Karpas-422 (cell line): ENCODE measurements at regions not wholly inside any gene's neighbourhood (a gene's known extent, or its start where the extent isn't known, plus 50 kb on each side); places are given as distances from the start of the nearest gene placed in this dataset.

Experiments used
- DNase-seq: peaks from one replicate; pipeline ENCODE4 v3.0.0-alpha.2; 2015
- H2AFZ ChIP-seq: fragments of 200-600 bp; sonication (generic); 2 replicates; pipeline ENCODE4 v1.6.1; 2014; ENCODE audit warnings: antibody characterized with exemption, low read length, mixed read lengths
- H3K27ac ChIP-seq: fragments of 200-600 bp; sonication (generic); 2 replicates; pipeline ENCODE4 v1.5.1; 2014; ENCODE audit warnings: mild to moderate bottlenecking, low read length, moderate library complexity
- H3K27me3 ChIP-seq: fragments of 200-600 bp; sonication (generic); 2 replicates; pipeline ENCODE4 v1.6.1; 2014; ENCODE audit warnings: low read length, mixed read lengths
- H3K36me3 ChIP-seq: fragments of 200-600 bp; sonication (generic); 2 replicates; pipeline ENCODE4 v1.6.1; 2014; ENCODE audit warnings: low read length, mixed read lengths; ENCODE audit not compliant: insufficient read depth
- H3K4me1 ChIP-seq: fragments of 200-600 bp; sonication (generic); 2 replicates; pipeline ENCODE4 v1.6.1; 2014; ENCODE audit warnings: mild to moderate bottlenecking, low read length, mixed read lengths
- H3K4me2 ChIP-seq: fragments of 200-600 bp; sonication (generic); 2 replicates; pipeline ENCODE4 v1.6.1; 2014; ENCODE audit warnings: low read length, low read depth, mild to moderate bottlenecking; ENCODE audit not compliant: poor library complexity, severe bottlenecking
- H3K4me3 ChIP-seq: fragments of 200-600 bp; sonication (generic); 2 replicates; pipeline ENCODE4 v1.5.1; 2014; ENCODE audit warnings: mild to moderate bottlenecking, antibody characterized with exemption, low read length, mixed read lengths
- H3K79me2 ChIP-seq: fragments of 200-600 bp; sonication (generic); 2 replicates; pipeline ENCODE4 v1.6.1; 2014; ENCODE audit warnings: mild to moderate bottlenecking, low read length, mixed read lengths
- H3K9ac ChIP-seq: fragments of 200-600 bp; sonication (generic); 2 replicates; pipeline ENCODE4 v1.6.0; 2014; ENCODE audit warnings: low read length
- H3K9me2 ChIP-seq: fragments of 200-600 bp; sonication (generic), shearing (Covaris generic); replicated peaks from 2 replicates; pipeline ENCODE4 v1.6.0; 2014; ENCODE audit warnings: mild to moderate bottlenecking, low read length, moderate library complexity; ENCODE audit not compliant: insufficient read depth
- H3K9me3 ChIP-seq: fragments of 300-700, 200-600 bp; sonication (generic); 2 replicates; pipeline ENCODE4 v1.6.1; 2014; ENCODE audit warnings: low read length, mixed read lengths
- H4K20me1 ChIP-seq: fragments of 200-600 bp; sonication (generic); 2 replicates; pipeline ENCODE4 v1.6.1; 2014; ENCODE audit warnings: mild to moderate bottlenecking, antibody characterized with exemption, low read length, low read depth; ENCODE audit not compliant: insufficient read depth

DNA sequence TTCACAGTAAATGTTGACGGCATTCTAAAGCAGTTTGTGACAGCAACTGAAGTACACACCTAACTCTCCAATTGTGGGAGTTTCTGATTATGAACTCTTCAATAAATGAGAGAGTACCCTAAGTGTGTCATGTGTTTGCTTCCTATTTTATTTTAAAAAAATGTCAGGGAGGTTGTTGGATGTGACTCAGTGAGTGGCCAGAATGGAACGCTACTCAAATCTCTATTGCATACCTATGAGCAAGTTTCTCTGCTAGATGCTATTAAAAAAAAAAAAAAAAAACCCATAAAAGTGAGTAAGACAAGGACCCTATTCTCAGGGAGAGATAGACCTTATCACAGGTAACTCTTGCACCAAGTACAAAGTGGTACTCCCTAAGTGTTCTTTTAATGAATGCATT, 256.6 kb downstream of the BTG1 start:
- no peak for DNase-seq
- Histone ChIP-seq H3K9me3 (no peaks in the 10 kb centered on the region), H4K20me1 (no peaks in the 10 kb centered on the region), H3K27ac (no peak overlapping the region), H3K4me1 (no peaks in the 10 kb centered on the region), H2AFZ (no peak overlapping the region), H3K79me2 (no peaks in the 10 kb centered on the region), H3K27me3 (no peaks in the 10 kb centered on the region), H3K4me2 (no peak overlapping the region), H3K4me3 (no peak overlapping the region), H3K9ac (no peak overlapping the region), H3K9me2 (no peaks in the 10 kb centered on the region), H3K36me3 (no peaks in the 10 kb centered on the region)

DNA sequence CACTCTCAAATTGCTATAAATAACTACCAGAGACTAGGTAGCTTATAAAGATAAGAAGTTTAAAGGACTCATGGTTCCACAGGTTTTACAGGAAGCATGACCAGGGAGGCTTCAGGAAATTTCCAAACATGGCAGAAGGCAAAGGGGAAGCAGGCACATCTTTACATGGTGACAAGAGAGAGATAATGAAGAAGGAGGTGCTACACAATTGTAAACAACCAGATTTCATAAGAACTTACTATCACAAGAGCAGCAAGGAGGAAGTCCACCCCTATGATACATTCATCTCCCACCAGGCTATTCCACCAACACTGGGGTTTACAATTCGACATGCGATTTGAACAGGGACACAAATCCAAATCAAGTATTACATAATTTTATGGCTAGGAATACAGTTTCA, 257.7 kb downstream of the BTG1 start:
- Histone ChIP-seq H4K20me1 (no peaks in the 10 kb centered on the region), H2AFZ (no peak overlapping the region), H3K27ac (no peak overlapping the region)

DNA sequence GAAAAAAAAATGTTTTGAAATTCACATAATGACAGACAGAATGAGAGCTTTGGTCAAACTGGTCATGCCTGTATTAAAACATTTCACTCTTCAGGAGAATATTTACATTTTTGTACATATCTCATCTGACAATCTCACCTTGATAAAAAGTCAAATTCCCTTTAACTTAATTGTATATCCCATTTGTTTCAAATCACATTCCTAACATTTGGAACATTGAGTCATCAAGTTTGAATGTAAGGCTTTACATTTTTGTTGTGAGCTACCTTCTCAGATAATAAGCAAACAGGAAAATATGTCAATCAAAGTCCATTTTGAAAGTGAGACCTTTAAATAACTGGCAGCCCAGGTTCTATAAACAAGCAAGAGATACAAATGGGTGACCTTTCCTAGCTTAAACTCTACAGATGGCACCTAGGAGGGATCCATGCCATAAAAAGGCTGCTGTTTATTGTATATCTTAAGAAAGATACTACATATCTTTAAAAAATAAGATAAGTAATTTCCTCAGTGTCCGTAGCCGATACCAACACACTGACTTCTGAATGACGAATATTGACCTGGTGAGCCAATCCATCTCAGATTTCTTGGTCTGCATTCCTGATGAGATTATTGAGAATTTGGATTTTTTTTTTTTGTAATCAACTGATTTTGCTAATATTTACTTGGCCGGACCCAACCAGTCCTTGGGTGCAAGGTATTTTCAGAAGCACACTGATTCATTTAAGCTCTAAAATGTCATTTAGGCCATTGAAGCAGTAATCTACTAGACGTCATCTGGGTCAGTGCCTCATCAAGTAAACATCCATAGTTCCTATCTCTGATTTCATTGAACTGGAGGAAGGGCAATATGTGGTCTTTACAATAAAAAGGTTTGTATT, 259.6 kb downstream of the BTG1 start:
- H3K9me2 ChIP-seq = no peaks in the 10 kb centered on the region

More for the DNA sequence above, 257.7 kb downstream of the BTG1 start:
- H3K4me3 ChIP-seq = no peak overlapping the region
- no peak overlapping the region for H3K9ac ChIP-seq
- H3K27me3 ChIP-seq = no peaks in the 10 kb centered on the region
- no peak for DNase-seq
- no peaks in the 10 kb centered on the region for H3K4me1 ChIP-seq
- H3K79me2 ChIP-seq = no peaks in the 10 kb centered on the region
- H3K36me3 ChIP-seq = no peaks in the 10 kb centered on the region
- H3K9me2 ChIP-seq = no peaks in the 10 kb centered on the region
- no peak overlapping the region for H3K4me2 ChIP-seq
- no peaks in the 10 kb centered on the region for H3K9me3 ChIP-seq

DNA sequence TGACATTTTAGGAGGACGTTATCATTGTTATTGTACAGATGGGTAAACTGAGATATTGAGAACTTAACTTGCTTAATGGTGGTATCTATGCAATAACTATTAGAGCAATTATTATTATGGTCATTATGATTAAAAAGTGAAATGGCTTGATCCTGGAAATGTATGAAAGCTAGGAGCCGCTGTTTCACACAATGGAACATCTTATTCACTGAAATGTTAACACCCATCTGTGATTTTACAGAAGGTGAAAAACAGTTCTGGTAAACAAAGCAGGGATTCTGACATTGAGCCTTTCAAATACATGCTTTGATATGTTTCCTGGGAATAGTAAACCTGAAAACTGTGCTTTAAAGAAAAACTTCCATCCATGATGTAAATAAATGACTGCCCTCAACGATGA, 261.4 kb downstream of the BTG1 start:
- H3K9me2 ChIP-seq = no peaks in the 10 kb centered on the region
- no peaks in the 10 kb centered on the region for H3K36me3 ChIP-seq
- no peaks in the 10 kb centered on the region for H3K9me3 ChIP-seq
- no peaks in the 10 kb centered on the region for H3K79me2 ChIP-seq
- H3K27me3 ChIP-seq = no peaks in the 10 kb centered on the region
- H3K4me2 ChIP-seq = no peak overlapping the region
- H4K20me1 ChIP-seq = no peaks in the 10 kb centered on the region
- H2AFZ ChIP-seq = no peak overlapping the region
- DNase-seq = no peak
- no peak overlapping the region for H3K27ac ChIP-seq
- no peaks in the 10 kb centered on the region for H3K4me1 ChIP-seq
- H3K9ac ChIP-seq = no peak overlapping the region
- H3K4me3 ChIP-seq = no peak overlapping the region

More for the DNA sequence above, 259.6 kb downstream of the BTG1 start:
- Histone ChIP-seq H3K4me1 (no peaks in the 10 kb centered on the region), H3K79me2 (no peaks in the 10 kb centered on the region), H3K9me3 (no peaks in the 10 kb centered on the region), H3K27ac (no peak overlapping the region), H3K4me3 (no peak overlapping the region), H3K36me3 (no peaks in the 10 kb centered on the region), H3K4me2 (no peak overlapping the region), H2AFZ (no peak overlapping the region), H3K27me3 (no peaks in the 10 kb centered on the region), H4K20me1 (no peaks in the 10 kb centered on the region), H3K9ac (no peak overlapping the region)
- no peak for DNase-seq

DNA sequence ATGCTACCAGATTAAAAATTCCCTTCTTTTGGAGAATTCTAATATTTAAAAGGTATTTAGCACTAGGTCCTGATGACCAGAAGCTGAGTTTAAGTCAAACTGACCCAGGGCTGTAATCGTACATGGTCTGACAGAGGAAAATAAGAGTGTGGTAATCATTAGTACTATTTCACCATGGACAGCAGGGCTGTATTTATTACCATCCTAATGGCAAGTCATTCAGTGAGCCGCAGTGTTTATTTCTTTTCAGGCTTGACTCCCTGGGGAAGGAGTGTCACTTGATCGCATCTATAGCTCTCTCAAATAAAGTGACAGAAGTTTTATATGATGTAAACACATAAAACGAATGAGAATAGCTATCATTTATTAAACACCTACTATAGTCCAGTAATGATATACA, 261.8 kb downstream of the BTG1 start:
- no peak for DNase-seq
- Histone ChIP-seq H3K4me3 (no peak overlapping the region), H3K9ac (no peak overlapping the region), H3K9me3 (no peaks in the 10 kb centered on the region), H3K27ac (no peak overlapping the region), H3K36me3 (no peaks in the 10 kb centered on the region), H3K4me1 (no peaks in the 10 kb centered on the region), H4K20me1 (no peaks in the 10 kb centered on the region), H3K79me2 (no peaks in the 10 kb centered on the region), H2AFZ (no peak overlapping the region), H3K27me3 (no peaks in the 10 kb centered on the region), H3K4me2 (no peak overlapping the region), H3K9me2 (no peaks in the 10 kb centered on the region)

DNA sequence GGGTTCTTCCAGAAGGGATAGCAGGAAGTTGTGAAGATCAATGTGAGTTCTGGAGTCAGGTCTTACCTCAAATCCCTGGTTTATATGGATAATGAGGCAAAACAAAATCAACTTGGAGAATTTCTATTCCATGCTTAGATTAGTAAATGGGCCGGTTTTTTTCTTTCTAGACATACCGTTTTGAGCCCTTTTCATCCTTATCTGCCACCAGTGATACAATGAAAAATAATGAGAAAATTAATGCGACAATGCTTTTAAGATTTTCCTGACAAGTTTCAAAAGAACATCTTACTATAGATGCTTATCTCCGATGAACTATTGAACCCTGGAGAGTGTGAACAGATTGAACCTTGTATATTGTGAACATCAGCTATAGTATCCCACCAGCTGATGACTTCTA, 262.7 kb downstream of the BTG1 start:
- H3K9me2 ChIP-seq = no peaks in the 10 kb centered on the region
- H3K27ac ChIP-seq = no peak overlapping the region
- no peaks in the 10 kb centered on the region for H3K4me1 ChIP-seq
- no peaks in the 10 kb centered on the region for H3K9me3 ChIP-seq
- no peaks in the 10 kb centered on the region for H3K36me3 ChIP-seq
- H3K9ac ChIP-seq = no peak overlapping the region
- no peak for DNase-seq
- H3K79me2 ChIP-seq = no peaks in the 10 kb centered on the region
- no peaks in the 10 kb centered on the region for H4K20me1 ChIP-seq
- no peak overlapping the region for H3K4me2 ChIP-seq
- no peak overlapping the region for H3K4me3 ChIP-seq
- H3K27me3 ChIP-seq = no peaks in the 10 kb centered on the region
- H2AFZ ChIP-seq = no peak overlapping the region

DNA sequence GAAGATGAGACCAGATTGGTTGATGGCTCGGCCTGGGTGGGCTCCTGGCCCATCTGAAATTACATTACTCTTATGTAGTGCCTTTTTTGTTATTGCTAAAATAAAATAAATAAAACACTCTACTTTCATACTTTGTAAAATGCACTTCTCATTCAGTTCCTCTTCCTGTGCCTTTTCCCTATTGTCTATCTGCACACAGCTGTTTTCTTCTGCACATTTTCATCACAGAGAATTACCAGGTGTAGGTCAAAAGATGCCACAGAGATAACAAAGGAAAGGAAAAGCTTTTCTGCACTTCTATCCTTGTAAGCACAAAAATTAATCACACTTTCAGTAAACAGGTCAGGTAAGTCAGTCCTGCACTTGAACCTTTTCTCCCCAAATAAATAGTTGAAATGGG, 265.1 kb downstream of the BTG1 start:
- no peaks in the 10 kb centered on the region for H3K27me3 ChIP-seq
- H4K20me1 ChIP-seq = no peaks in the 10 kb centered on the region
- H3K9ac ChIP-seq = no peak overlapping the region
- no peaks in the 10 kb centered on the region for H3K79me2 ChIP-seq
- no peaks in the 10 kb centered on the region for H3K36me3 ChIP-seq
- no peaks in the 10 kb centered on the region for H3K9me3 ChIP-seq
- H2AFZ ChIP-seq = no peak overlapping the region
- no peak for DNase-seq
- H3K4me2 ChIP-seq = no peak overlapping the region
- no peak overlapping the region for H3K4me3 ChIP-seq
- no peaks in the 10 kb centered on the region for H3K9me2 ChIP-seq
- H3K4me1 ChIP-seq = no peaks in the 10 kb centered on the region
- H3K27ac ChIP-seq = no peak overlapping the region

DNA sequence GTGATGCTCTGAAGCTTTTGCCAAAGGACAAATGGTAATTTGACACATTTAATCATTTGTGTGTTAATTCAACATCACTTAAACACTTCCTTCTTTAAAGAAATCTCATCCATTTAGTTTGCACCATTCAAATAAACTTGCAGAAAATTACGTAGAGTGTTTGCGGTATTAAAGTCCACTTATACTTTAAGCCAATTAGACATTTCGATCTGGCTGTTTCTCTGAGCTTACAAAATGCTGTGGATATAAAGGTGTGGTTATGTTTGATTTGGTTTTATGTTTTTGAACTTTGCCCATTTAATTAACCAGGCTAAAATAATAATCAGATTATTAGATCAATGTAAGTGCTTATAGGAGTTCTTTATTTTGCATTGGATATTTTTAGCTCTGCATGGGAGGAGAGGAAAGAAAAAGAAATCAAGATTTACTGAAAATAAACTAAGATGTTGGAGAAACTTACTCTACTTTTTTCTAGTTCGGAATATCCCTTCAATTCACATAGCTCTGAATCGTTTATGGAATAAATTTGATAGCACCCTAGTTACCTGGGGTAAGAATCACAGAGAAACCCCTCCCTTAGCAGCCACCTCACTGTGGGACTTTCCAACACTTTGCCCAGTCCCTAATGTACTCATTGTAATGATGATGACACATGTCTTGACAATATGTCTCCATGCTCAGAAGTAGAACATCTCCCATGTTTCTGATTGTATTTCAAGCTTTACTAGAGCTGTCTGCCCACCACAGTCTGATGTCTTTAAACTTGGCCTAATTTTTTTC, 268.0 kb downstream of the BTG1 start:
- H3K9ac ChIP-seq = no peak overlapping the region
- no peaks in the 10 kb centered on the region for H3K79me2 ChIP-seq
- no peaks in the 10 kb centered on the region for H3K9me3 ChIP-seq
- H3K36me3 ChIP-seq = no peaks in the 10 kb centered on the region
- no peak overlapping the region for H3K4me2 ChIP-seq
- H4K20me1 ChIP-seq = no peaks in the 10 kb centered on the region
- H3K4me3 ChIP-seq = no peak overlapping the region
- no peaks in the 10 kb centered on the region for H3K27me3 ChIP-seq
- DNase-seq = no peak
- no peaks in the 10 kb centered on the region for H3K9me2 ChIP-seq
- H3K27ac ChIP-seq = no peak overlapping the region
- no peak overlapping the region for H2AFZ ChIP-seq
- H3K4me1 ChIP-seq = no peaks in the 10 kb centered on the region
